IPS-NIHi11 (cell line): ENCODE measurements at regions not wholly inside any gene's neighbourhood (a gene's known extent, or its start where the extent isn't known, plus 50 kb on each side); places are given as distances from the start of the nearest gene placed in this dataset.
A peak's percentile ranks its signal among the peaks of the same experiment; 100 is the strongest.

Source experiments
- DNase-seq: peaks from one replicate; pipeline ENCODE4 v3.0.0; 2012; ENCODE audit warnings: mixed read lengths, low spot score

- DNase-seq = no peak
These were observed 53.6 kb upstream of the BCL2L14 start for GRCh38 chr12:12017135-12017581.

- peak; percentile 59 for DNase-seq
These were observed 52.9 kb upstream of the BCL2L14 start for GRCh38 chr12:12017798-12018197.

GRCh38 chr12:12018454-12018853, 52.3 kb upstream of the BCL2L14 start:
- no peak for DNase-seq

DNA sequence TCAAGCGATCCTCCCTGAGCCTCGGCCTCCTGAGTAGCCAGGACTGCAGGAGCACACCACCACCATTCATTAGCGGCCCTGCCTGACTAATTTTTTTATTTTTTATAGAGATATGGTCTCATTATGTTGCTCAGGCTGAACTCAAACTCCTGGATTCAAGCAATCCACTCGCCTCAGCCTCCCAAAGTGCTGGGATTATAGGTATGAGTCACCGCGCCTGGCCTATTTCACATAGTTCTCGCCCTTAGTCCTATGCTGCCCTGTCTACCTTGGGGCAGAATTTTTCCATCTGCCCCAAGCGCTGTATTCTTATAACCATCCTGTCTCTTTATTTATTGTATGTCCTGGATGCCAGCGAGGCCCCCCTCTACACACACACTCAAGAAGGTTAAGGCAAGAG, 50.9 kb upstream of the BCL2L14 start:
- no peak for DNase-seq

DNA sequence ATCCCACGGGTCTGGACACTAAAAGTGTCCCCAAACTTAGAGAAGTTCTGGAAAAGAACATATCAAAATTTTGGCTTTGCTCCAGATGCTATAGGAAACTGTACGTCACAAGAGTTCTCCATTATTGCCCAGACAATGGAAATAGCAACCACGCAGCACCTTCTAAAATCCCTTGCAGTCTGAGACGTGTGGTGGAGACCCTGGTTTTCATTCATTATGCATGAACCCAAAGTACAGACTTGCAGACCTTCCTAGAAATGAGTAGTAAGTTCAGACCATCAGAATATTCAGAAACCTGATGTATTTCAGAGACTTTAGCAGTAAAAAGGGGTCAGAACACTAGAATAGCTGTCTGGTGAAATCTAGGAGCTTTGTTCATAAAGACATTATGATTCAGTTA, 50.0 kb upstream of the BCL2L14 start:
- DNase-seq = no peak
